Ascending aorta (tissue), 2 donors: ENCODE measurements at regions not wholly inside any gene's neighbourhood (a gene's known extent, or its start where the extent isn't known, plus 50 kb on each side); places are given as distances from the start of the nearest gene placed in this dataset.

Source experiments
- DNase-seq, 2 donors: peaks; one replicate each; pipeline ENCODE4 v3.0.0-alpha.2; 2019; ENCODE audit warnings: low spot score in 2 of 2
- H3K27ac ChIP-seq, 2 donors: fragments of 200-600 bp; sonication (generic); one replicate each; pipeline ENCODE4 v1.5.1; 2016 to 2017; ENCODE audit warnings: mild to moderate bottlenecking in 1 of 2
- H3K27me3 ChIP-seq: fragments of 200-600 bp; sonication (generic); one replicate; pipeline ENCODE4 v1.5.1; 2017
- H3K36me3 ChIP-seq, 2 donors: fragments of 200-600 bp; sonication (generic); one replicate each; pipeline ENCODE4 v1.5.1; 2016
- H3K4me1 ChIP-seq, 2 donors: fragments of 200-600 bp; sonication (generic); one replicate each; pipeline ENCODE4 v1.5.1; 2016 to 2017; ENCODE audit warnings: mild to moderate bottlenecking in 1 of 2
- H3K4me3 ChIP-seq, 2 donors: fragments of 200-600 bp; sonication (generic); one replicate each; pipeline ENCODE4 v1.5.1; 2016 to 2017; ENCODE audit warnings: mild to moderate bottlenecking in 1 of 2
- H3K9me3 ChIP-seq, 2 donors: fragments of 200-600 bp; sonication (generic); one replicate each; pipeline ENCODE4 v1.5.1; 2016
- intact Hi-C: fragments of 100-400 bp; cut with DNase I; formaldehyde crosslinking; loops from one replicate; pipeline ENCODE4 v1.15.1; 2023
- TF ChIP-seq, protein P1 (sequence below), 3 experiments: fragments of 200-600 bp in 2 of 3; fragments of 450-650 bp in 1 of 3; sonication (generic) in 2 of 3; IDR thresholded peaks; one replicate each; pipeline ENCODE4 v1.5.1; 2016 to 2019; ENCODE audit warnings: antibody characterized with exemption in 3 of 3, mild to moderate bottlenecking in 1 of 3, moderate library complexity in 1 of 3

DNA sequence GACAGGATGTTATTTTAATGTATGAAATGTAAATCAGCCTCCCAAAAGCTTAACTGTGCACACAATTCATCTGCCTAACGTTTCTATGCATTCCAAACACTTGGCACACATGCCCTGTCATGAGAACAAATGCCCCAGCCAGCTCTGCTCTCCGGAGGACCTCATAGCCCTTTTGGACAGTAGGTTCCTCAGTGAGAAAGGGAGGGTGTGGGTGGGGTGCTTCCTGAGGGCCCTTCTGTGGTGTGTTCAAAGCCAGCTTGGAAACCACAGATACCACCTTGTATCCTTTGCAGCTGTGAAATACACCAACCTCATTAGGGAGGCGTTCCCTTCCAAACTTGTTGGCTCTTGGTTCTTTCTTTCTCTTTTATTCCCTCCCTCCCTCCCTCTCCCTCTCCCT, 102.2 kb upstream of the ASB18 start:
- intact Hi-C loops: no loop called here
- no peaks in the 10 kb centered on the region for H3K4me1 ChIP-seq

DNA sequence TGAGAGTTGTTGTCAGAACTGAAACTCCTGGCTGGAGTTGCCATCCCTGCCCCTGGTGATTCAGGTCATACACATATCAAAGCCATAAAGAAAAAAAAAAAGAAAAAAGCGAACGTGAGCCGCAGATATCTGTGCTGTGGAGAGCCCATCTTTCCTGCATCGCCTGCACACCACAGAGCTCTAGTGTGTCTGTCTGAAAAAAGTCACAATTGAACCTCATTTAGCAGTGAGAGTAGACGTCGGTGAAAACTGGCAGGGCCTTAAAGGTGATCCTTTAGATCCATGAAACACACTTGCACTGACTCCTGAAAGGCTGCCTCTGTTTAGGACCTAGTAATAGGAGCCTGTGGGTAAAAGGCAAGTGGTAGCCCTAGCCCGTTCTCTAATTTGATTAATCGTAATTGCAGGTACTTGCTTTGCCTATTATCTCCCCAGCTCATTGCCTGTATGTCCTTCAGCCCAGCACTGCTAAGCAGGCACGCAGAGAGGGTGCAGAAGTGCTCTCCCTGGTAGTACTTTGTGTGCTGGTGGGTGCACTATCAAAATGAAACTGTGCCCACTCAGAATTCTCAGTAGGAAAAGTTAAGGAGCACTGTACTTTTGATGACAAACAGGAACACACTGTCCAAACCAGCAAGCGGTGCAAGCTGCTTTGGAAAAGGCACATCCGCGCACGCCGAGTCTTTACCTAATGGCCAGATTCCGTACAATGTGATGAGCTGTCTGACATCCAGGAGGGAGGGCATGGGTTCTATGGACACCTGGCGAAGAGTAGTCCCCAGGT, 103.5 kb upstream of the ASB18 start:
- Histone ChIP-seq H3K9me3 (no peaks in the 10 kb centered on the region), H3K4me3 (no peak overlapping the region), H3K27ac (no peak overlapping the region), H3K27me3 (no peaks in the 10 kb centered on the region), H3K4me1 (no peaks in the 10 kb centered on the region), H3K36me3 (no peaks in the 10 kb centered on the region)
- intact Hi-C loops: no loop called here
- no peak for DNase-seq
- TF ChIP-seq, protein P1, sequence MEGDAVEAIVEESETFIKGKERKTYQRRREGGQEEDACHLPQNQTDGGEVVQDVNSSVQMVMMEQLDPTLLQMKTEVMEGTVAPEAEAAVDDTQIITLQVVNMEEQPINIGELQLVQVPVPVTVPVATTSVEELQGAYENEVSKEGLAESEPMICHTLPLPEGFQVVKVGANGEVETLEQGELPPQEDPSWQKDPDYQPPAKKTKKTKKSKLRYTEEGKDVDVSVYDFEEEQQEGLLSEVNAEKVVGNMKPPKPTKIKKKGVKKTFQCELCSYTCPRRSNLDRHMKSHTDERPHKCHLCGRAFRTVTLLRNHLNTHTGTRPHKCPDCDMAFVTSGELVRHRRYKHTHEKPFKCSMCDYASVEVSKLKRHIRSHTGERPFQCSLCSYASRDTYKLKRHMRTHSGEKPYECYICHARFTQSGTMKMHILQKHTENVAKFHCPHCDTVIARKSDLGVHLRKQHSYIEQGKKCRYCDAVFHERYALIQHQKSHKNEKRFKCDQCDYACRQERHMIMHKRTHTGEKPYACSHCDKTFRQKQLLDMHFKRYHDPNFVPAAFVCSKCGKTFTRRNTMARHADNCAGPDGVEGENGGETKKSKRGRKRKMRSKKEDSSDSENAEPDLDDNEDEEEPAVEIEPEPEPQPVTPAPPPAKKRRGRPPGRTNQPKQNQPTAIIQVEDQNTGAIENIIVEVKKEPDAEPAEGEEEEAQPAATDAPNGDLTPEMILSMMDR (IDR thresholded peaks at IDR 0.05): no peak

More for the DNA sequence above, 102.2 kb upstream of the ASB18 start:
- Histone ChIP-seq H3K4me3 (no peak overlapping the region), H3K9me3 (no peaks in the 10 kb centered on the region), H3K27ac (no peak overlapping the region), H3K27me3 (no peaks in the 10 kb centered on the region), H3K36me3 (no peaks in the 10 kb centered on the region)
- DNase-seq: no peak
- TF ChIP-seq, protein P1 (IDR thresholded peaks at IDR 0.05): no peak

DNA sequence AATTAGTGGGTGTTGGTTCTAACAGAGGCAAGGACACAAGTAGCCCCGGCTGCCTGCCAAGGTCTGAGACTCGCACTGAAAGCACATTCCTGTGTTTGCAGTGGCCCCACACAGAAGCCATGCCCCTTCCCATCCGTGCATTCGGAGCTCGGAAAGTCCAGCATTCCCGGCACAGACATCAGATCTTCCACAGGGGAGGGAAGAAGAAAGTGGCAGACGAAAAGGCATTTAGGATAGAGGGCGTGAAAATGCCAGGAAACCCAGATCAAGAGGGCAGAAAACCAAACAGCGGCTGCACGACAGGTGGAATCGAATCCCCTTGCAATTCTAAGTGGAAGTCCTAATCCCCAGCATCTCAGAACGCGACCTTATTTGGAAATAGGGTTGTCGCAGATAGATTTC, 105.5 kb upstream of the ASB18 start:
- Histone ChIP-seq H3K9me3 (no peaks in the 10 kb centered on the region), H3K36me3 (no peaks in the 10 kb centered on the region), H3K4me1 (no peaks in the 10 kb centered on the region), H3K4me3 (no peak overlapping the region), H3K27me3 (no peaks in the 10 kb centered on the region), H3K27ac (no peak overlapping the region)
- TF ChIP-seq, protein P1 (IDR thresholded peaks at IDR 0.05): no peak
- intact Hi-C loops: no loop called here
- DNase-seq: no peak

DNA sequence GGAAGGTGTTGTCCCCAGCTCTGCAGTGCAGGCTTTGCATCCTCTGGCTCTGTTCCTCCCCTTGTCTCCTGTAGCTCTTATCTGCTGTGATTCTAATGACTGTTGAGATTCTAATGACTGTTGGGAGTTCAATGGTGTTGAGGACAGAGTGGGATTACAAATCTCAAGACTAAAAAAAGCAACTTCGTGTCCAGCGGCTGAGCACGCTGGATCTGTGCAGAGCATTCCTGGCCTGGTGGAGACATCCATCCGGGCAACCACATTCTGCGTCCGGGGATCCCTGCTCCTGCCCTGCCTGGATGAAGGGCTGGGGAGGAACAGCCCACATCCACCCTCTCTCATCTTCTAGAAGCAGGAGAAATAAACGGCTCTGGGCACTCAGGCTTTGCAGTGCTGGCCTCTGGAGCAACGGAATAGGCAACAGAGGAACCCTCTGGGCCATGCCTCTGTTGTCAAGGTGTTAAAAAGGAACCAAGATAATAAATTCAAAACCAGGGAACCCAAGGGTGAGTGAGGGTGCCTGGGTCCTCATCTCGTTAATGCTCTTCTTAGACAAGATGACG, 106.7 kb upstream of the ASB18 start:
- H3K4me1 ChIP-seq: no peaks in the 10 kb centered on the region

DNA sequence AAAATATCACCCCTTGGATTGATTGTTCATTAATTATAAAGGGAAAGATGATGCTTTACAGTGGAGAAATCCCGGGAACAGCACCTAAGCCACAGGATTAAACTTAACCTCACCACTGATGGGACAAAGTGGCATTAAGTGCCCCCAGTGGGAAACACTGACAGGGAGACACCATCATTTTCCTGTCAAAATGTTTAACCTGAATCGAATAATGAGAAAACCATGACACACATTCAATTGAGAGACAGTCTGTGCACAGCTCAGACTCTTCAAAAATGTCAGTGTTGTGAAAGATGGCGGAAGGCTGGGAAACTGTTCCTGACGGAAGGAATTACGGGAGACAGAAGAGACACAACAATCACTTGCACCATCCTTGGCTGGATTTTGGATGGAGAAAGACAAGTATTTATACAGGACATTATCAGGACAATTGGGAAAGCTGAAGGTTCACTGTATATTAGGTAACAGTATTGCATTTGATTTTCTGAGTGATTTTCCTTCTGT, 111.8 kb upstream of the ASB18 start:
- no peaks in the 10 kb centered on the region for H3K27me3 ChIP-seq
- intact Hi-C loops: no loop called here
- no peaks in the 10 kb centered on the region for H3K36me3 ChIP-seq
- no peak overlapping the region for H3K27ac ChIP-seq
- H3K9me3 ChIP-seq: no peaks in the 10 kb centered on the region
- no peak for DNase-seq
- no peaks in the 10 kb centered on the region for H3K4me1 ChIP-seq
- TF ChIP-seq, protein P1 (IDR thresholded peaks at IDR 0.05): no peak
- no peak overlapping the region for H3K4me3 ChIP-seq

More for the DNA sequence above, 106.7 kb upstream of the ASB18 start:
- no peak overlapping the region for H3K4me3 ChIP-seq
- H3K9me3 ChIP-seq: no peaks in the 10 kb centered on the region
- TF ChIP-seq, protein P1 (IDR thresholded peaks at IDR 0.05): no peak
- intact Hi-C loops: no loop called here
- no peaks in the 10 kb centered on the region for H3K36me3 ChIP-seq
- no peaks in the 10 kb centered on the region for H3K27me3 ChIP-seq
- DNase-seq: no peak
- no peak overlapping the region for H3K27ac ChIP-seq
